Neural cell (in vitro differentiated cells): ENCODE measurements at regions not wholly inside any gene's neighbourhood (a gene's known extent, or its start where the extent isn't known, plus 50 kb on each side); places are given as distances from the start of the nearest gene placed in this dataset.

ENCODE experiments used
- H2AFZ ChIP-seq: fragments of 200-600, 300-800 bp; sonication (generic), shearing (Covaris generic); 2 replicates; pipeline ENCODE4 v1.6.0; 2014; ENCODE audit warnings: low read depth, mild to moderate bottlenecking, antibody characterized with exemption, low read length, moderate library complexity
- H3F3A ChIP-seq: fragments of 200-600 bp; shearing (Covaris generic); 2 replicates; pipeline ENCODE4 v1.6.1; 2016; ENCODE audit warnings: mild to moderate bottlenecking, moderate library complexity, mixed read lengths, antibody characterized with exemption, low read length; ENCODE audit not compliant: insufficient read depth, poor library complexity, severe bottlenecking
- H3K27ac ChIP-seq: fragments of 200-600, 300-800 bp; sonication (generic), shearing (Covaris generic); 2 replicates; pipeline ENCODE4 v1.5.1; 2014; ENCODE audit warnings: mild to moderate bottlenecking, low read length, moderate library complexity
- H3K27me3 ChIP-seq: fragments of 300-800, 200-600 bp; sonication (generic), shearing (Covaris generic); 2 replicates; pipeline ENCODE4 v1.6.0; 2014; ENCODE audit warnings: mild to moderate bottlenecking, low read depth, low read length, moderate library complexity; ENCODE audit not compliant: insufficient read depth
- H3K36me3 ChIP-seq: fragments of 300-800, 200-600 bp; sonication (generic), shearing (Covaris generic); 2 replicates; pipeline ENCODE4 v1.5.1; 2014; ENCODE audit warnings: mild to moderate bottlenecking, antibody characterized with exemption, low read length, moderate library complexity; ENCODE audit not compliant: insufficient read depth
- H3K4me2 ChIP-seq: fragments of 300-800, 200-600 bp; sonication (generic), shearing (Covaris generic); 2 replicates; pipeline ENCODE4 v1.6.0; 2014; ENCODE audit warnings: mild to moderate bottlenecking, low read length
- H3K4me3 ChIP-seq: fragments of 300-800, 200-600 bp; sonication (generic), shearing (Covaris generic); 2 replicates; pipeline ENCODE4 v1.5.1; 2014; ENCODE audit warnings: mild to moderate bottlenecking, low read length, moderate library complexity
- H3K79me2 ChIP-seq: fragments of 200-600 bp; shearing (Covaris generic); replicated peaks from 2 replicates; pipeline ENCODE4 v1.6.0; 2014; ENCODE audit warnings: mild to moderate bottlenecking, low read length, moderate library complexity; ENCODE audit not compliant: insufficient read depth
- H3K9ac ChIP-seq: fragments of 300-800, 200-600 bp; sonication (generic), shearing (Covaris generic); 2 replicates; pipeline ENCODE4 v1.6.1; 2016; ENCODE audit warnings: mild to moderate bottlenecking, low read length, mixed read lengths
- H3K9me2 ChIP-seq: fragments of 200-600 bp; shearing (Covaris generic); 2 replicates; pipeline ENCODE4 v1.6.1; 2016; ENCODE audit warnings: mild to moderate bottlenecking, low read length, mixed read lengths; ENCODE audit not compliant: insufficient read depth
- H3K9me3 ChIP-seq: fragments of 200-600, 300-800 bp; sonication (generic), shearing (Covaris generic); 2 replicates; pipeline ENCODE4 v1.6.1; 2016; ENCODE audit warnings: mild to moderate bottlenecking, mixed run types, low read length, moderate library complexity, mixed read lengths
- H4K20me1 ChIP-seq: fragments of 200-600 bp; shearing (Covaris generic); 2 replicates; pipeline ENCODE4 v1.6.1; 2016; ENCODE audit warnings: mild to moderate bottlenecking, mixed run types; ENCODE audit not compliant: insufficient read depth
- CTCF ChIP-seq: fragments of 450-650 bp; IDR thresholded peaks from 2 replicates; pipeline ENCODE4 v1.5.1; 2014; ENCODE audit warnings: antibody characterized with exemption, mild to moderate bottlenecking, moderate library complexity; ENCODE audit not compliant: poor library complexity, severe bottlenecking
- EP300 ChIP-seq: fragments of 450-650 bp; conservative IDR thresholded peaks from 2 replicates; pipeline ENCODE4 v1.6.1; 2014; ENCODE audit warnings: antibody characterized with exemption, mild to moderate bottlenecking, moderate library complexity; ENCODE audit not compliant: poor library complexity, severe bottlenecking
- EZH2 ChIP-seq: fragments of 200-600, 300-800 bp; shearing (Covaris generic), sonication (generic); IDR thresholded peaks from 2 replicates; pipeline ENCODE4 v1.6.1; 2014; ENCODE audit warnings: antibody characterized with exemption, low read length, borderline replicate concordance, mild to moderate bottlenecking; ENCODE audit not compliant: insufficient read depth, poor library complexity, severe bottlenecking
- MXI1 ChIP-seq: fragments of 450-650 bp; conservative IDR thresholded peaks from 2 replicates; pipeline ENCODE4 v1.6.1; 2014; ENCODE audit warnings: antibody characterized with exemption, mild to moderate bottlenecking; ENCODE audit not compliant: poor library complexity, severe bottlenecking
- POLR2AphosphoS5 ChIP-seq: IDR thresholded peaks from 2 replicates; pipeline ENCODE4 v1.6.1; 2012
- RAD21 ChIP-seq: fragments of 450-650 bp; conservative IDR thresholded peaks from 2 replicates; pipeline ENCODE4 v1.6.1; 2014; ENCODE audit warnings: antibody characterized with exemption, mild to moderate bottlenecking, moderate library complexity
- REST ChIP-seq: IDR thresholded peaks from 2 replicates; pipeline ENCODE4 v1.6.1; 2012; ENCODE audit warnings: borderline replicate concordance
- SMC3 ChIP-seq: fragments of 450-650 bp; conservative IDR thresholded peaks from 2 replicates; pipeline ENCODE4 v1.6.1; 2014; ENCODE audit warnings: antibody characterized with exemption, mild to moderate bottlenecking, moderate library complexity; ENCODE audit not compliant: poor library complexity
- TAF1 ChIP-seq: IDR thresholded peaks from 2 replicates; pipeline ENCODE4 v1.6.1; 2012; ENCODE audit warnings: low read depth

- no peaks in the 10 kb centered on the region for H3K9me3 ChIP-seq
- no peak overlapping the region for H3K4me3 ChIP-seq
- no peak overlapping the region for H3K9ac ChIP-seq
- H3K79me2 ChIP-seq: no peaks in the 10 kb centered on the region
- no peak overlapping the region for H3K4me2 ChIP-seq
- no peaks in the 10 kb centered on the region for H3K9me2 ChIP-seq
- no peaks in the 10 kb centered on the region for H3K27me3 ChIP-seq
- H4K20me1 ChIP-seq: no peaks in the 10 kb centered on the region
- H2AFZ ChIP-seq: no peak overlapping the region
- no peak overlapping the region for H3K27ac ChIP-seq
- H3F3A ChIP-seq: no peaks in the 10 kb centered on the region
- no peaks in the 10 kb centered on the region for H3K36me3 ChIP-seq
- no peak for TF ChIP-seq EP300
- no peak for TF ChIP-seq TAF1
- no peak for TF ChIP-seq REST
- no peak for TF ChIP-seq EZH2
- no peak for TF ChIP-seq RAD21
- TF ChIP-seq CTCF: no peak
- no peak for TF ChIP-seq MXI1
Observed at GRCh38 chr3:61331929-61332552, 80.8 kb upstream of the FHIT start.

- Histone ChIP-seq H3K4me3 (no peak overlapping the region), H3K4me2 (no peak overlapping the region), H3K9ac (no peak overlapping the region), H3K27ac (no peak overlapping the region), H4K20me1 (no peaks in the 10 kb centered on the region), H3F3A (no peaks in the 10 kb centered on the region), H3K9me3 (no peaks in the 10 kb centered on the region), H3K36me3 (no peaks in the 10 kb centered on the region), H3K9me2 (no peaks in the 10 kb centered on the region), H2AFZ (no peak overlapping the region), H3K79me2 (no peaks in the 10 kb centered on the region), H3K27me3 (no peaks in the 10 kb centered on the region)
- no peak for TF ChIP-seq EZH2
- TF ChIP-seq RAD21: no peak
- no peak for TF ChIP-seq CTCF
- no peak for TF ChIP-seq SMC3
- TF ChIP-seq TAF1: no peak
- no peak for TF ChIP-seq POLR2AphosphoS5
- TF ChIP-seq MXI1: no peak
- no peak for TF ChIP-seq REST
- TF ChIP-seq EP300: no peak
Observed at GRCh38 chr3:61333192-61333961, 82.1 kb upstream of the FHIT start.
